ENCODE measurements at regions not wholly inside any gene's neighbourhood (a gene's known extent, or its start where the extent isn't known, plus 50 kb on each side); places are given as distances from the start of the nearest gene placed in this dataset.
"Not testable (repeated sequence)": the region's sequence is repeated elsewhere in the genome, so short reads cannot be mapped to it uniquely, and the experiment has no call there.

GRCh38 chr7:53087274-53087673, 51.8 kb downstream of the POM121L12 start:
- ATAC-seq: no peak
- intact Hi-C loops (cut with DNase I): no loop called here
- DNase-seq (ENCODE audit: low spot score): no peak

- no peak for DNase-seq (ENCODE audit: low spot score)
- intact Hi-C loops (cut with DNase I): no loop called here
- ATAC-seq: no peak
These were observed 58.8 kb downstream of the POM121L12 start for GRCh38 chr7:53094191-53094590.

- ATAC-seq (no peak), DNase-seq (ENCODE audit: low spot score) (no peak)
- intact Hi-C loops (cut with DNase I): no loop called here
These were observed 59.4 kb downstream of the POM121L12 start for GRCh38 chr7:53094827-53095226.

GRCh38 chr7:53095731-53096501, 60.5 kb downstream of the POM121L12 start:
- intact Hi-C loops (cut with DNase I): no loop called here
- no peak for ATAC-seq
- no peak for DNase-seq (ENCODE audit: low spot score)

- ATAC-seq: no peak
- DNase-seq (ENCODE audit: low spot score): no peak
- intact Hi-C loops (cut with DNase I): no loop called here
These were observed 64.7 kb downstream of the POM121L12 start for GRCh38 chr7:53100091-53100490.

- intact Hi-C loops (cut with DNase I): no loop called here
- no peak for DNase-seq (ENCODE audit: low spot score)
- ATAC-seq: no peak
These were observed 65.6 kb downstream of the POM121L12 start for GRCh38 chr7:53101026-53101425.

GRCh38 chr7:53110425-53110824, 75.0 kb downstream of the POM121L12 start:
- no peak for ATAC-seq
- DNase-seq (ENCODE audit: low spot score): no peak

GRCh38 chr7:53111031-53111430, 75.6 kb downstream of the POM121L12 start:
- no peak for ATAC-seq
- no peak for DNase-seq (ENCODE audit: low spot score)
- intact Hi-C loops (cut with DNase I): no loop called here

More at GRCh38 chr7:53110425-53110824, 75.0 kb downstream of the POM121L12 start:
- intact Hi-C loops (cut with DNase I): no loop called here

- DNase-seq (ENCODE audit: low spot score) (no peak), ATAC-seq (no peak)
- intact Hi-C loops (cut with DNase I): no loop called here
These were observed 78.0 kb downstream of the POM121L12 start for GRCh38 chr7:53113424-53113823.

- intact Hi-C loops (cut with DNase I): no loop called here
- no peak for DNase-seq (ENCODE audit: low spot score)
- ATAC-seq: no peak
These were observed 84.1 kb downstream of the POM121L12 start for GRCh38 chr7:53119514-53119941.

GRCh38 chr7:53121374-53121773, 85.9 kb downstream of the POM121L12 start:
- ATAC-seq: no peak
- DNase-seq (ENCODE audit: low spot score): no peak
- intact Hi-C loops (cut with DNase I): no loop called here

GRCh38 chr7:53131697-53132096, 96.3 kb downstream of the POM121L12 start:
- DNase-seq (ENCODE audit: low spot score) (no peak), ATAC-seq (no peak)
- intact Hi-C loops (cut with DNase I): no loop called here

- intact Hi-C loops (cut with DNase I): no loop called here
- DNase-seq (ENCODE audit: low spot score) (no peak), ATAC-seq (no peak)
These were observed 116.1 kb downstream of the POM121L12 start for GRCh38 chr7:53151496-53151895.

- ATAC-seq; intact Hi-C loops (cut with DNase I); DNase-seq (ENCODE audit: low spot score): not testable (repeated sequence)
These were observed 151.8 kb downstream of the POM121L12 start for GRCh38 chr7:53187184-53187583.

GRCh38 chr7:53191191-53191695, 155.8 kb downstream of the POM121L12 start:
- intact Hi-C loops (cut with DNase I): no loop called here
- ATAC-seq: no peak
- no peak for DNase-seq (ENCODE audit: low spot score)

- intact Hi-C loops (cut with DNase I): no loop called here
- DNase-seq (ENCODE audit: low spot score): no peak
- no peak for ATAC-seq
These were observed 156.5 kb downstream of the POM121L12 start for GRCh38 chr7:53191836-53192443.

GRCh38 chr7:53205006-53205405, 169.6 kb downstream of the POM121L12 start:
- ATAC-seq (no peak), DNase-seq (ENCODE audit: low spot score) (no peak)
- intact Hi-C loops (cut with DNase I): no loop called here

- ATAC-seq (no peak), DNase-seq (ENCODE audit: low spot score) (no peak)
- intact Hi-C loops (cut with DNase I): no loop called here
These were observed 173.7 kb downstream of the POM121L12 start for GRCh38 chr7:53209129-53209528.

GRCh38 chr7:53214463-53214862, 179.0 kb downstream of the POM121L12 start:
- intact Hi-C loops (cut with DNase I): no loop called here
- no peak for ATAC-seq
- no peak for DNase-seq (ENCODE audit: low spot score)

GRCh38 chr7:53218730-53219504, 183.5 kb downstream of the POM121L12 start:
- DNase-seq (ENCODE audit: low spot score) (no peak), ATAC-seq (no peak)

More at GRCh38 chr7:53218730-53219504, 183.5 kb downstream of the POM121L12 start:
- intact Hi-C loops (cut with DNase I): no loop called here
